Neural progenitor cell (in vitro differentiated cells): ENCODE measurements at regions not wholly inside any gene's neighbourhood (a gene's known extent, or its start where the extent isn't known, plus 50 kb on each side); places are given as distances from the start of the nearest gene placed in this dataset.

Source experiments
- CTCF ChIP-seq: fragments of 200-600 bp; sonication (generic); IDR thresholded peaks from 2 replicates; pipeline ENCODE4 v1.5.1; 2017; ENCODE audit warnings: antibody characterized with exemption, mild to moderate bottlenecking
- EZH2phosphoT487 ChIP-seq: fragments of 200-600 bp; sonication (generic); IDR thresholded peaks from 2 replicates; pipeline ENCODE4 v1.6.1; 2017; ENCODE audit warnings: antibody characterized with exemption

DNA sequence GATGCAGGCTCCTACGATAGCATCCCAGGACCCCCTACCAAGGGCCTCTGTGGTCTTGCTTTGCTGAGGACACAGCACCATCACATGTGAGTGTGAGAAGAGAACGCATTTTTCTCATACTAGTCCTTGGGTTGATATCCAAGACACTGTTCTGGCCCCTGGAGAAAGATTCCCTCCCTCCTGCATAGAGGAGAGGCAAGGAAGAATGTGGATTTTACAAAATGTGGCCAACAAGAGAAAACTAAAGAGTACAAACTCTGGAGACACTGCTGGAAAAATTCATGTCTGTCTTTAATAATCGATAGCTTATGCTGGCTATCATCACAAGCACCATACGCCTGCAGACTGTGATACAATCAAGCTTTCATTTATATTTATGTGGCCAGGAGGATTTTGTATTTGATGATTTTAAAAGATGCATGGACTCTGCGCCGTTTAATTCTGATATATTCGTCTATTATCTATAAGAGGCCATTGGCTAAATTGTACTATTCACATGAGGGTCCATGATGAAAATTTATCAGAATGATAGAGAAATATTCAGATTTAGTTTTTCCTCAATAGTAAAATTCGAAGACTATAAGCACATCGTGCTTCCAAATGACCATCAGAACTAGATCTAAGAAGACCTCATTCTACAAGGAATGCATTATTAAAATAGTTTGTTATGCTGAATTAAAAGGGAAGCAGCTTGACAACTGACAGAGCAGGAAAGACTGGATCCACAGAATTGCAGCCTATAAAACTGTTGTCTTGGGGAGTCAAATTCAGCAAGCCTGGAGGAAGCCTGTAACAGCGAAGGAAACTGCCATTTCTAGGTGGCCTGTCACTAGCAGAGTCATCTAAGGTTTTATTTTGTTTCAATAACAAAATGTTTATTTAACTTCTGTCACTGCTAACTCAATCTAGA, 578.7 kb downstream of the DIAPH3 start:
- TF ChIP-seq CTCF (no peak), EZH2phosphoT487 (no peak)
